WTC11 (cell line): ENCODE measurements at regions not wholly inside any gene's neighbourhood (a gene's known extent, or its start where the extent isn't known, plus 50 kb on each side); places are given as distances from the start of the nearest gene placed in this dataset.

ENCODE experiments used
- ATAC-seq: fragments of 200-7000 bp; cut with Tn5 transposase; 2 replicates; pipeline ENCODE4 v1.10.0; 2021; ENCODE audit warnings: mild to moderate bottlenecking, moderate library complexity
- CTCF ChIA-PET: fragments of 300-600 bp; sonication (Branson Sonifier 250); formaldehyde crosslinking; loops from one replicate; lab custom pipeline; 2021; ENCODE audit warnings: antibody characterized with exemption; lab: Charles Lee
- POLR2A ChIA-PET: fragments of 350-600 bp; sonication (Branson Sonifier 250); formaldehyde crosslinking; loops from one replicate; lab custom pipeline; 2021; ENCODE audit warnings: antibody characterized with exemption; lab: Charles Lee
- DNase-seq: peaks from one replicate; pipeline ENCODE4 v3.0.0; 2021; ENCODE audit warnings: low spot score
- H3K27ac Mint-ChIP-seq: 2 replicates; pipeline ENCODE4 v1.8.0; 2021; ENCODE audit warnings: mixed read lengths
- H3K27me3 Mint-ChIP-seq: 2 replicates; pipeline ENCODE4 v1.8.0; 2021; ENCODE audit warnings: low read depth, mild to moderate bottlenecking, moderate library complexity, mixed read lengths
- H3K36me3 Mint-ChIP-seq: 2 replicates; pipeline ENCODE4 v1.8.0; 2021; ENCODE audit warnings: mixed read lengths
- H3K4me1 Mint-ChIP-seq: 2 replicates; pipeline ENCODE4 v1.8.0; 2022; ENCODE audit warnings: mixed read lengths
- H3K4me3 Mint-ChIP-seq: 2 replicates; pipeline ENCODE4 v1.8.0; 2021; ENCODE audit warnings: mild to moderate bottlenecking, moderate library complexity, mixed read lengths
- H3K9me3 Mint-ChIP-seq: 2 replicates; pipeline ENCODE4 v1.8.0; 2021; ENCODE audit warnings: mixed read lengths
- AR ChIP-seq: fragments of 250-450 bp; sonication (Bioruptor Pico); IDR thresholded peaks from 2 replicates; pipeline ENCODE4 v1.9.0; 2021; ENCODE audit warnings: mild to moderate bottlenecking
- ATF2 ChIP-seq: sonication (generic); formaldehyde crosslinking; IDR thresholded peaks from 2 replicates; pipeline ENCODE4 v1.8.1; 2022; ENCODE audit warnings: low read depth, missing genetic modification reagents, borderline replicate concordance
- ATF3 ChIP-seq: sonication (generic); formaldehyde crosslinking; conservative IDR thresholded peaks from 2 replicates; pipeline ENCODE4 v1.8.1; 2022; ENCODE audit warnings: mild to moderate bottlenecking, missing genetic modification reagents
- ATF6 ChIP-seq: sonication (generic); formaldehyde crosslinking; IDR thresholded peaks from 2 replicates; pipeline ENCODE4 v1.8.1; 2023; ENCODE audit warnings: mild to moderate bottlenecking, missing genetic modification reagents
- ELF4 ChIP-seq: sonication (generic); formaldehyde crosslinking; IDR thresholded peaks from 2 replicates; pipeline ENCODE4 v1.8.1; 2022; ENCODE audit warnings: low read depth, mild to moderate bottlenecking, moderate library complexity, missing genetic modification reagents
- ESRRA ChIP-seq: sonication (generic); formaldehyde crosslinking; IDR thresholded peaks from 2 replicates; pipeline ENCODE4 v1.8.1; 2022; ENCODE audit warnings: mild to moderate bottlenecking, missing genetic modification reagents, borderline replicate concordance
- GRHL2 ChIP-seq: fragments of 250-450 bp; sonication (Bioruptor Pico); IDR thresholded peaks from 2 replicates; pipeline ENCODE4 v1.8.0; 2022; ENCODE audit warnings: mild to moderate bottlenecking, moderate library complexity; ENCODE audit not compliant: insufficient replicate concordance, severe bottlenecking
- JUN ChIP-seq: sonication (generic); formaldehyde crosslinking; IDR thresholded peaks from 2 replicates; pipeline ENCODE4 v1.8.0; 2023; ENCODE audit warnings: mild to moderate bottlenecking, missing genetic modification reagents
- MAX ChIP-seq: sonication (generic); formaldehyde crosslinking; IDR thresholded peaks from 2 replicates; pipeline ENCODE4 v1.8.0; 2022; ENCODE audit warnings: mild to moderate bottlenecking, missing genetic modification reagents
- NFYB ChIP-seq: sonication (generic); formaldehyde crosslinking; conservative IDR thresholded peaks from 2 replicates; pipeline ENCODE4 v1.8.0; 2022; ENCODE audit warnings: low read depth, missing genetic modification reagents
- NR3C1 ChIP-seq: sonication (generic); formaldehyde crosslinking; conservative IDR thresholded peaks from 2 replicates; pipeline ENCODE4 v1.8.1; 2023; ENCODE audit warnings: low read depth, mild to moderate bottlenecking, missing genetic modification reagents
- RORB ChIP-seq: fragments of 250-450 bp; sonication (Bioruptor Pico); IDR thresholded peaks from 2 replicates; pipeline ENCODE4 v1.9.0; 2021; ENCODE audit warnings: mild to moderate bottlenecking
- SMAD3 ChIP-seq: sonication (generic); formaldehyde crosslinking; IDR thresholded peaks from 2 replicates; pipeline ENCODE4 v1.8.0; 2022; ENCODE audit warnings: missing genetic modification reagents, mild to moderate bottlenecking, borderline replicate concordance
- SP1 ChIP-seq: sonication (generic); formaldehyde crosslinking; conservative IDR thresholded peaks from 2 replicates; pipeline ENCODE4 v1.8.1; 2022; ENCODE audit warnings: missing genetic modification reagents
- ZNF138 ChIP-seq: sonication (generic); formaldehyde crosslinking; conservative IDR thresholded peaks from 2 replicates; pipeline ENCODE4 v1.8.1; 2022; ENCODE audit warnings: mild to moderate bottlenecking, moderate library complexity, missing genetic modification reagents
- ZNF281 ChIP-seq: sonication (generic); formaldehyde crosslinking; IDR thresholded peaks from 2 replicates; pipeline ENCODE4 v1.8.0; 2023; ENCODE audit warnings: mild to moderate bottlenecking, missing genetic modification reagents
- ZNF671 ChIP-seq: fragments of 250-450 bp; sonication (Bioruptor Pico); IDR thresholded peaks from 2 replicates; pipeline ENCODE4 v1.8.0; 2021; ENCODE audit warnings: mild to moderate bottlenecking
- TF ChIP-seq, protein P1 (sequence below): sonication (generic); formaldehyde crosslinking; IDR thresholded peaks from 2 replicates; pipeline ENCODE4 v1.8.1; 2023; ENCODE audit warnings: mild to moderate bottlenecking, moderate library complexity, missing genetic modification reagents
- TF ChIP-seq, protein P2 (sequence below): fragments of 250-450 bp; sonication (Bioruptor Pico); IDR thresholded peaks from 2 replicates; pipeline ENCODE4 v2.1.2; 2022; ENCODE audit warnings: mild to moderate bottlenecking, moderate library complexity

- peaks cover 51% of the 10 kb centered on the region for H3K27me3 Mint-ChIP-seq
- H3K27ac Mint-ChIP-seq: no peak overlapping the region
- POLR2A ChIA-PET: no interaction called here
- TF ChIP-seq RORB (no peak), ATF3 (CRISPR knock-in tag) (no peak), ZNF138 (no peak), ESRRA (CRISPR knock-in tag) (no peak), GRHL2 (CRISPR knock-in tag) (no peak), ZNF671 (no peak), MAX (CRISPR knock-in tag) (no peak), AR (CRISPR knock-in tag) (no peak), ELF4 (no peak), ATF2 (no peak)
- TF ChIP-seq, protein P1, sequence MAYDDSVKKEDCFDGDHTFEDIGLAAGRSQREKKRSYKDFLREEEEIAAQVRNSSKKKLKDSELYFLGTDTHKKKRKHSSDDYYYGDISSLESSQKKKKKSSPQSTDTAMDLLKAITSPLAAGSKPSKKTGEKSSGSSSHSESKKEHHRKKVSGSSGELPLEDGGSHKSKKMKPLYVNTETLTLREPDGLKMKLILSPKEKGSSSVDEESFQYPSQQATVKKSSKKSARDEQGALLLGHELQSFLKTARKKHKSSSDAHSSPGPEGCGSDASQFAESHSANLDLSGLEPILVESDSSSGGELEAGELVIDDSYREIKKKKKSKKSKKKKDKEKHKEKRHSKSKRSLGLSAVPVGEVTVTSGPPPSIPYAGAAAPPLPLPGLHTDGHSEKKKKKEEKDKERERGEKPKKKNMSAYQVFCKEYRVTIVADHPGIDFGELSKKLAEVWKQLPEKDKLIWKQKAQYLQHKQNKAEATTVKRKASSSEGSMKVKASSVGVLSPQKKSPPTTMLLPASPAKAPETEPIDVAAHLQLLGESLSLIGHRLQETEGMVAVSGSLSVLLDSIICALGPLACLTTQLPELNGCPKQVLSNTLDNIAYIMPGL (CRISPR knock-in tag): no peak
- H3K4me3 Mint-ChIP-seq: no peak overlapping the region
- H3K36me3 Mint-ChIP-seq: no peaks in the 10 kb centered on the region
- peaks cover 7% of the 10 kb centered on the region for H3K4me1 Mint-ChIP-seq
- H3K9me3 Mint-ChIP-seq: peaks cover 6% of the 10 kb centered on the region; the same call in 1 of the 2 replicates
- ATAC-seq (peak; percentile 55), DNase-seq (no peak)
- CTCF ChIA-PET: no interaction called here
These were observed 1231.1 kb upstream of the NUDT12 start for GRCh38 chr5:104793755-104794080.

- Mint-ChIP-seq H3K36me3 (no peaks in the 10 kb centered on the region), H3K27me3 (peaks cover 51% of the 10 kb centered on the region), H3K4me1 (peaks cover 7% of the 10 kb centered on the region), H3K27ac (no peak overlapping the region), H3K4me3 (no peak overlapping the region), H3K9me3 (peaks cover 6% of the 10 kb centered on the region; the same call in 1 of the 2 replicates)
- CTCF ChIA-PET: no interaction called here
- DNase-seq (no peak), ATAC-seq (no peak)
- POLR2A ChIA-PET: no interaction called here
- TF ChIP-seq SP1 (CRISPR knock-in tag) (no peak), SMAD3 (CRISPR knock-in tag) (no peak), NFYB (CRISPR knock-in tag) (no peak), ATF6 (CRISPR knock-in tag) (no peak), JUN (CRISPR knock-in tag) (no peak), ZNF281 (CRISPR knock-in tag) (no peak), NR3C1 (no peak)
- TF ChIP-seq, protein P2, sequence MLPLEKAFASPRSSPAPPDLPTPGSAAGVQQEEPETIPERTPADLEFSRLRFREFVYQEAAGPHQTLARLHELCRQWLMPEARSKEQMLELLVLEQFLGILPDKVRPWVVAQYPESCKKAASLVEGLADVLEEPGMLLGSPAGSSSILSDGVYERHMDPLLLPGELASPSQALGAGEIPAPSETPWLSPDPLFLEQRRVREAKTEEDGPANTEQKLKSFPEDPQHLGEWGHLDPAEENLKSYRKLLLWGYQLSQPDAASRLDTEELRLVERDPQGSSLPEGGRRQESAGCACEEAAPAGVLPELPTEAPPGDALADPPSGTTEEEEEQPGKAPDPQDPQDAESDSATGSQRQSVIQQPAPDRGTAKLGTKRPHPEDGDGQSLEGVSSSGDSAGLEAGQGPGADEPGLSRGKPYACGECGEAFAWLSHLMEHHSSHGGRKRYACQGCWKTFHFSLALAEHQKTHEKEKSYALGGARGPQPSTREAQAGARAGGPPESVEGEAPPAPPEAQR (CRISPR knock-in tag): no peak
These were observed 1230.6 kb upstream of the NUDT12 start for GRCh38 chr5:104793031-104793754.
